ENCODE measurements at regions not wholly inside any gene's neighbourhood (a gene's known extent, or its start where the extent isn't known, plus 50 kb on each side); places are given as distances from the start of the nearest gene placed in this dataset.

- no peak for TF ChIP-seq ZNF266 (tag by site-specific recombination; IDR thresholded peaks at IDR 0.05; ENCODE audit: low read depth)
- TF ChIP-seq ZSCAN23 (tag by site-specific recombination; IDR thresholded peaks at IDR 0.05): no peak
- TF ChIP-seq ZNF677 (tag by site-specific recombination; IDR thresholded peaks at IDR 0.05): no peak
- no peak for TF ChIP-seq MZF1 (tag by site-specific recombination; IDR thresholded peaks at IDR 0.05; ENCODE audit: borderline replicate concordance)
- TF ChIP-seq, protein P1, sequence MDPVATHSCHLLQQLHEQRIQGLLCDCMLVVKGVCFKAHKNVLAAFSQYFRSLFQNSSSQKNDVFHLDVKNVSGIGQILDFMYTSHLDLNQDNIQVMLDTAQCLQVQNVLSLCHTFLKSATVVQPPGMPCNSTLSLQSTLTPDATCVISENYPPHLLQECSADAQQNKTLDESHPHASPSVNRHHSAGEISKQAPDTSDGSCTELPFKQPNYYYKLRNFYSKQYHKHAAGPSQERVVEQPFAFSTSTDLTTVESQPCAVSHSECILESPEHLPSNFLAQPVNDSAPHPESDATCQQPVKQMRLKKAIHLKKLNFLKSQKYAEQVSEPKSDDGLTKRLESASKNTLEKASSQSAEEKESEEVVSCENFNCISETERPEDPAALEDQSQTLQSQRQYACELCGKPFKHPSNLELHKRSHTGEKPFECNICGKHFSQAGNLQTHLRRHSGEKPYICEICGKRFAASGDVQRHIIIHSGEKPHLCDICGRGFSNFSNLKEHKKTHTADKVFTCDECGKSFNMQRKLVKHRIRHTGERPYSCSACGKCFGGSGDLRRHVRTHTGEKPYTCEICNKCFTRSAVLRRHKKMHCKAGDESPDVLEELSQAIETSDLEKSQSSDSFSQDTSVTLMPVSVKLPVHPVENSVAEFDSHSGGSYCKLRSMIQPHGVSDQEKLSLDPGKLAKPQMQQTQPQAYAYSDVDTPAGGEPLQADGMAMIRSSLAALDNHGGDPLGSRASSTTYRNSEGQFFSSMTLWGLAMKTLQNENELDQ (tag by site-specific recombination; IDR thresholded peaks at IDR 0.05; ENCODE audit: low read depth): no peak
- no peak for TF ChIP-seq ZNF23 (tag by site-specific recombination; IDR thresholded peaks at IDR 0.05; ENCODE audit: borderline replicate concordance)
- TF ChIP-seq ZNF670 (tag by site-specific recombination; IDR thresholded peaks at IDR 0.05; ENCODE audit: low read depth): no peak
- no peak for TF ChIP-seq ZNF48 (tag by site-specific recombination; IDR thresholded peaks at IDR 0.05)
- no peak for TF ChIP-seq ZNF776 (tag by site-specific recombination; IDR thresholded peaks at IDR 0.05; ENCODE audit: borderline replicate concordance)
- no peak for TF ChIP-seq ZNF10 (tag by site-specific recombination; IDR thresholded peaks at IDR 0.05)
- TF ChIP-seq ZNF324 (tag by site-specific recombination; IDR thresholded peaks at IDR 0.05): no peak
- TF ChIP-seq ZNF157 (tag by site-specific recombination; IDR thresholded peaks at IDR 0.05): no peak
- TF ChIP-seq OSR2 (tag by site-specific recombination; IDR thresholded peaks at IDR 0.05): no peak
- TF ChIP-seq ZNF529 (tag by site-specific recombination; IDR thresholded peaks at IDR 0.05; ENCODE audit: insufficient replicate concordance): no peak
- no peak for TF ChIP-seq ZNF423 (tag by site-specific recombination; IDR thresholded peaks at IDR 0.05)
- TF ChIP-seq ZNF426 (tag by site-specific recombination; IDR thresholded peaks at IDR 0.05): no peak
- no peak for TF ChIP-seq ZNF521 (tag by site-specific recombination; IDR thresholded peaks at IDR 0.05)
- no peak for TF ChIP-seq GLIS2 (tag by site-specific recombination; IDR thresholded peaks at IDR 0.05)
- Histone ChIP-seq H3K36me3 (ENCODE audit: control insufficient read depth in 2 of 2, insufficient read depth in 1 of 2, low read length in 2 of 2) (no peaks in the 10 kb centered on the region), H3K9me3 (ENCODE audit: control insufficient read depth, insufficient read depth, low read depth, low read length) (no peaks in the 10 kb centered on the region), H3K27ac (ENCODE audit: extremely low read depth, low read depth, low read length) (no peak overlapping the region), H3K4me3 (ENCODE audit: low read depth, low read length) (no peak overlapping the region), H3K4me1 (ENCODE audit: control insufficient read depth, insufficient read depth, low read length) (peaks cover 19% of the 10 kb centered on the region)
- CTCF ChIA-PET: no interaction called here
- POLR2A ChIA-PET: no interaction called here
Measured at GRCh38 chr7:116354171-116354545, 143.8 kb downstream of the TES start.

GRCh38 chr7:116354546-116355423, 144.4 kb downstream of the TES start:
- Histone ChIP-seq H3K9me3 (ENCODE audit: control insufficient read depth, insufficient read depth, low read depth, low read length) (no peaks in the 10 kb centered on the region), H3K36me3 (ENCODE audit: control insufficient read depth in 2 of 2, insufficient read depth in 1 of 2, low read length in 2 of 2) (no peaks in the 10 kb centered on the region), H3K4me1 (ENCODE audit: control insufficient read depth, insufficient read depth, low read length) (peaks cover 19% of the 10 kb centered on the region), H3K4me3 (ENCODE audit: low read depth, low read length) (no peak overlapping the region), H3K27ac (ENCODE audit: extremely low read depth, low read depth, low read length) (no peak overlapping the region; the same call in 1 of the 2 replicates)
- CTCF ChIA-PET: no interaction called here
- POLR2A ChIA-PET: no interaction called here
- TF ChIP-seq ZNF600 (tag by site-specific recombination; IDR thresholded peaks at IDR 0.05) (peak; percentile 83), OSR2 (tag by site-specific recombination; IDR thresholded peaks at IDR 0.05) (no peak), ZNF660 (tag by site-specific recombination; IDR thresholded peaks at IDR 0.05) (peak; percentile 50; the same call in 1 of the 2 replicates), SP3 (tag by site-specific recombination; IDR thresholded peaks at IDR 0.05) (0 out of 2 replicates have a peak, but pooled peaks have one; percentile 6), ZNF560 (tag by site-specific recombination; IDR thresholded peaks at IDR 0.05; ENCODE audit: borderline replicate concordance) (no peak), ZBTB17 (tag by site-specific recombination; IDR thresholded peaks at IDR 0.05) (peak; percentile 86), ZNF585B (tag by site-specific recombination; IDR thresholded peaks at IDR 0.05) (no peak), ZNF654 (tag by site-specific recombination; IDR thresholded peaks at IDR 0.05; ENCODE audit: low read depth) (no peak), ZNF488 (tag by site-specific recombination; IDR thresholded peaks at IDR 0.05) (no peak), GLIS1 (tag by site-specific recombination; IDR thresholded peaks at IDR 0.05) (peak; percentile 85), ZNF366 (tag by site-specific recombination; conservative IDR thresholded peaks at IDR 0.05) (no peak; the same call in 1 of the 2 replicates), ZNF280D (tag by site-specific recombination; IDR thresholded peaks at IDR 0.05) (no peak), SCRT2 (tag by site-specific recombination; IDR thresholded peaks at IDR 0.05) (0 out of 2 replicates have a peak, but pooled peaks have one; percentile 11)
